ENCODE measurements at regions not wholly inside any gene's neighbourhood (a gene's known extent, or its start where the extent isn't known, plus 50 kb on each side); places are given as distances from the start of the nearest gene placed in this dataset.

- H3K4me3 ChIP-seq (ENCODE audit: low read depth in 2 of 2, low read length in 1 of 2) = no peak overlapping the region
- H3K4me2 ChIP-seq = no peak overlapping the region
- no peaks in the 10 kb centered on the region for H3K4me1 ChIP-seq (ENCODE audit: control insufficient read depth in 1 of 2, insufficient read depth in 2 of 2, low read depth in 1 of 2, low read length in 1 of 2)
- no peaks in the 10 kb centered on the region for H3K9me2 ChIP-seq
- no peak overlapping the region for H2AFZ ChIP-seq (ENCODE audit: low read depth)
- DNase-seq = no peak
- POLR2A ChIA-PET = no interaction called here
- no peaks in the 10 kb centered on the region for H4K20me1 ChIP-seq (ENCODE audit: insufficient read depth)
- no peaks in the 10 kb centered on the region for H3K27me3 ChIP-seq (ENCODE audit: insufficient read depth)
- no peaks in the 10 kb centered on the region for H3K36me3 ChIP-seq (replicated peaks in 1 of 2; ENCODE audit: control insufficient read depth in 1 of 2, insufficient read depth in 2 of 2, low read length in 1 of 2)
- WGBS (ENCODE audit: low lambda C conversion rate) = 22% methylated on average over 2 of the region's 2 CpGs
- no peak for TF ChIP-seq FOXM1 (IDR thresholded peaks at IDR 0.05; ENCODE audit: low read depth)
- no peak for TF ChIP-seq YY1 (IDR thresholded peaks at IDR 0.05; ENCODE audit: low read depth)
- TF ChIP-seq TEAD4 (IDR thresholded peaks at IDR 0.05; ENCODE audit: borderline replicate concordance, insufficient read depth) = no peak
- no peak for TF ChIP-seq FOSL2 (IDR thresholded peaks at IDR 0.05; ENCODE audit: borderline replicate concordance, low read depth)
- TF ChIP-seq, protein P1, sequence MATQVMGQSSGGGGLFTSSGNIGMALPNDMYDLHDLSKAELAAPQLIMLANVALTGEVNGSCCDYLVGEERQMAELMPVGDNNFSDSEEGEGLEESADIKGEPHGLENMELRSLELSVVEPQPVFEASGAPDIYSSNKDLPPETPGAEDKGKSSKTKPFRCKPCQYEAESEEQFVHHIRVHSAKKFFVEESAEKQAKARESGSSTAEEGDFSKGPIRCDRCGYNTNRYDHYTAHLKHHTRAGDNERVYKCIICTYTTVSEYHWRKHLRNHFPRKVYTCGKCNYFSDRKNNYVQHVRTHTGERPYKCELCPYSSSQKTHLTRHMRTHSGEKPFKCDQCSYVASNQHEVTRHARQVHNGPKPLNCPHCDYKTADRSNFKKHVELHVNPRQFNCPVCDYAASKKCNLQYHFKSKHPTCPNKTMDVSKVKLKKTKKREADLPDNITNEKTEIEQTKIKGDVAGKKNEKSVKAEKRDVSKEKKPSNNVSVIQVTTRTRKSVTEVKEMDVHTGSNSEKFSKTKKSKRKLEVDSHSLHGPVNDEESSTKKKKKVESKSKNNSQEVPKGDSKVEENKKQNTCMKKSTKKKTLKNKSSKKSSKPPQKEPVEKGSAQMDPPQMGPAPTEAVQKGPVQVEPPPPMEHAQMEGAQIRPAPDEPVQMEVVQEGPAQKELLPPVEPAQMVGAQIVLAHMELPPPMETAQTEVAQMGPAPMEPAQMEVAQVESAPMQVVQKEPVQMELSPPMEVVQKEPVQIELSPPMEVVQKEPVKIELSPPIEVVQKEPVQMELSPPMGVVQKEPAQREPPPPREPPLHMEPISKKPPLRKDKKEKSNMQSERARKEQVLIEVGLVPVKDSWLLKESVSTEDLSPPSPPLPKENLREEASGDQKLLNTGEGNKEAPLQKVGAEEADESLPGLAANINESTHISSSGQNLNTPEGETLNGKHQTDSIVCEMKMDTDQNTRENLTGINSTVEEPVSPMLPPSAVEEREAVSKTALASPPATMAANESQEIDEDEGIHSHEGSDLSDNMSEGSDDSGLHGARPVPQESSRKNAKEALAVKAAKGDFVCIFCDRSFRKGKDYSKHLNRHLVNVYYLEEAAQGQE (IDR thresholded peaks at IDR 0.05; ENCODE audit: low read depth, low read length) = no peak
- TF ChIP-seq MXI1 (IDR thresholded peaks at IDR 0.05; ENCODE audit: low read depth, low read length) = no peak
- no peak for TF ChIP-seq JUND (IDR thresholded peaks at IDR 0.05)
- H3F3A ChIP-seq (replicated peaks; ENCODE audit: insufficient read depth) = no peaks in the 10 kb centered on the region
- no peak overlapping the region for H3K27ac ChIP-seq (ENCODE audit: low read depth in 2 of 2, low read length in 1 of 2)
- H3K9ac ChIP-seq = no peak overlapping the region
- CTCF ChIA-PET = interaction anchor here (1.2 kb wide), 1 partner anchor 11 kb away, joined by 3 read pairs; no protein-coding TSS in a partner anchor
- no peaks in the 10 kb centered on the region for H3K9me3 ChIP-seq
- no peaks in the 10 kb centered on the region for H3K79me2 ChIP-seq (ENCODE audit: insufficient read depth)
Observed at GRCh38 chr15:96223939-96224338, 106.6 kb upstream of the NR2F2 start.

DNA sequence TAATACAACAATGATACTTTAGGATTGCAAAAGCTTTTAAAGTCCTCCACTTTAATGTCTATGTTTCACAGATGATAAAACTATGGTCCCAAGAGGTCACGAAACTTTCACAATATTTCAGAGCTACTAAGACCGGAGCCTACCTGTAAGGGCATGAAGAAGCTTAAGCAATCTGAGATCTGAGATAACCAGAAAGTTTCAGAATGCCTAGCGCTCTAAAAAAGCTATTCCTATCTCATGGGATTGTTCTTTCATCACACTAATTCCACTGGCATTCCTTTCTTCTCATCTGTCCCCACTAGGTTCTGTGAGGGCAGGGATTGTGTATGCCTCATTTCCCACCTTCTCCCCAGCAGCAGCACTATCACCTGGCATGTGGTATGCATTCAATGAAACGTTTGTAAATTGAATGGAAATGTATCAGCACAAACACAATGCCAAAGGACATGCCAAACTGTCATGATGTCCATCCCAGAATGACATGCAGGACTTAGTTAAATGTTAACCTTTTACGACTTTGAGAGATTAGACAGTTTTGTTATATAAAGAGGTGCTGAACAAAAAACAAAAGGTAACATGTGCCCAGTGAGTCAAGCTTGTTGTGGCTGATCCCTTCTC, 104.7 kb upstream of the NR2F2 start:
- H3K27ac ChIP-seq (ENCODE audit: low read depth in 2 of 2, low read length in 1 of 2) = no peak overlapping the region
- H2AFZ ChIP-seq (ENCODE audit: low read depth) = no peak overlapping the region
- no peak overlapping the region for H3K9ac ChIP-seq
- no peaks in the 10 kb centered on the region for H3K27me3 ChIP-seq (ENCODE audit: insufficient read depth)
- no peaks in the 10 kb centered on the region for H3K9me2 ChIP-seq
- no peaks in the 10 kb centered on the region for H4K20me1 ChIP-seq (ENCODE audit: insufficient read depth)
- WGBS (ENCODE audit: low lambda C conversion rate) = 10% methylated on average over 5 of the region's 5 CpGs
- H3K36me3 ChIP-seq (replicated peaks in 1 of 2; ENCODE audit: control insufficient read depth in 1 of 2, insufficient read depth in 2 of 2, low read length in 1 of 2) = no peaks in the 10 kb centered on the region
- H3F3A ChIP-seq (replicated peaks; ENCODE audit: insufficient read depth) = no peaks in the 10 kb centered on the region
- ChIA-PET POLR2A (no interaction called here), CTCF (no interaction called here)
- no peak overlapping the region for H3K4me2 ChIP-seq
- no peak overlapping the region for H3K4me3 ChIP-seq (ENCODE audit: low read depth in 2 of 2, low read length in 1 of 2)
- no peaks in the 10 kb centered on the region for H3K9me3 ChIP-seq
- DNase-seq = no peak
- no peaks in the 10 kb centered on the region for H3K4me1 ChIP-seq (ENCODE audit: control insufficient read depth in 1 of 2, insufficient read depth in 2 of 2, low read depth in 1 of 2, low read length in 1 of 2)
- no peaks in the 10 kb centered on the region for H3K79me2 ChIP-seq (ENCODE audit: insufficient read depth)
- TF ChIP-seq NFIC (IDR thresholded peaks at IDR 0.05; ENCODE audit: borderline replicate concordance) (no peak), FOXM1 (IDR thresholded peaks at IDR 0.05; ENCODE audit: low read depth) (no peak), RCOR1 (IDR thresholded peaks at IDR 0.05; ENCODE audit: low read length) (no peak), EP300 (IDR thresholded peaks at IDR 0.05; ENCODE audit: borderline replicate concordance in 1 of 2, low read depth in 1 of 2, low read length in 1 of 2) (no peak), RXRA (IDR thresholded peaks at IDR 0.05; ENCODE audit: borderline replicate concordance, low read depth) (no peak), YY1 (IDR thresholded peaks at IDR 0.05; ENCODE audit: low read depth) (no peak), NRF1 (IDR thresholded peaks at IDR 0.05; ENCODE audit: low read depth, low read length) (no peak), TCF12 (IDR thresholded peaks at IDR 0.05) (no peak), MXI1 (IDR thresholded peaks at IDR 0.05; ENCODE audit: low read depth, low read length) (no peak), EZH2phosphoT487 (IDR thresholded peaks at IDR 0.05; ENCODE audit: borderline replicate concordance, low read depth) (no peak), RAD21 (IDR thresholded peaks at IDR 0.05; ENCODE audit: low read length) (no peak), TEAD4 (IDR thresholded peaks at IDR 0.05; ENCODE audit: borderline replicate concordance, insufficient read depth) (no peak), CHD2 (IDR thresholded peaks at IDR 0.05; ENCODE audit: low read length, partially characterized antibody) (no peak)
- TF ChIP-seq, protein P2, sequence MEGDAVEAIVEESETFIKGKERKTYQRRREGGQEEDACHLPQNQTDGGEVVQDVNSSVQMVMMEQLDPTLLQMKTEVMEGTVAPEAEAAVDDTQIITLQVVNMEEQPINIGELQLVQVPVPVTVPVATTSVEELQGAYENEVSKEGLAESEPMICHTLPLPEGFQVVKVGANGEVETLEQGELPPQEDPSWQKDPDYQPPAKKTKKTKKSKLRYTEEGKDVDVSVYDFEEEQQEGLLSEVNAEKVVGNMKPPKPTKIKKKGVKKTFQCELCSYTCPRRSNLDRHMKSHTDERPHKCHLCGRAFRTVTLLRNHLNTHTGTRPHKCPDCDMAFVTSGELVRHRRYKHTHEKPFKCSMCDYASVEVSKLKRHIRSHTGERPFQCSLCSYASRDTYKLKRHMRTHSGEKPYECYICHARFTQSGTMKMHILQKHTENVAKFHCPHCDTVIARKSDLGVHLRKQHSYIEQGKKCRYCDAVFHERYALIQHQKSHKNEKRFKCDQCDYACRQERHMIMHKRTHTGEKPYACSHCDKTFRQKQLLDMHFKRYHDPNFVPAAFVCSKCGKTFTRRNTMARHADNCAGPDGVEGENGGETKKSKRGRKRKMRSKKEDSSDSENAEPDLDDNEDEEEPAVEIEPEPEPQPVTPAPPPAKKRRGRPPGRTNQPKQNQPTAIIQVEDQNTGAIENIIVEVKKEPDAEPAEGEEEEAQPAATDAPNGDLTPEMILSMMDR (IDR thresholded peaks at IDR 0.05) = no peak
- TF ChIP-seq, protein P3, sequence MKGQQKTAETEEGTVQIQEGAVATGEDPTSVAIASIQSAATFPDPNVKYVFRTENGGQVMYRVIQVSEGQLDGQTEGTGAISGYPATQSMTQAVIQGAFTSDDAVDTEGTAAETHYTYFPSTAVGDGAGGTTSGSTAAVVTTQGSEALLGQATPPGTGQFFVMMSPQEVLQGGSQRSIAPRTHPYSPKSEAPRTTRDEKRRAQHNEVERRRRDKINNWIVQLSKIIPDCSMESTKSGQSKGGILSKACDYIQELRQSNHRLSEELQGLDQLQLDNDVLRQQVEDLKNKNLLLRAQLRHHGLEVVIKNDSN (IDR thresholded peaks at IDR 0.05; ENCODE audit: borderline replicate concordance, low read depth) = no peak
